Body of pancreas (tissue), 4 donors: ENCODE measurements at regions not wholly inside any gene's neighbourhood (a gene's known extent, or its start where the extent isn't known, plus 50 kb on each side); places are given as distances from the start of the nearest gene placed in this dataset.

Experiments
- ATAC-seq: fragments of 150-250 bp; one replicate; pipeline ENCODE4 v1.9.1; 2016
- DNase-seq, 4 donors: peaks; one replicate each; pipeline ENCODE4 v3.0.0-alpha.2; 2019
- H3K27ac ChIP-seq, 4 donors: fragments of 200-600 bp; sonication (generic); 1 replicate in 3 of 4; 2 replicates in 1 of 4; pipeline versions ENCODE4 v1.5.1 to v1.6.1; 2016 to 2019; ENCODE audit warnings: mild to moderate bottlenecking in 1 of 4, mixed read lengths in 1 of 4, moderate library complexity in 1 of 4
- H3K27me3 ChIP-seq, 2 donors: fragments of 200-600 bp; sonication (generic); one replicate each; pipeline ENCODE4 v1.6.0; 2016; ENCODE audit warnings: mild to moderate bottlenecking in 1 of 2
- H3K36me3 ChIP-seq, 2 donors: fragments of 200-600 bp; sonication (generic); replicated peaks in 1 of 2; 2 replicates each; pipeline ENCODE4 v1.5.1; 2016; ENCODE audit warnings: low read depth in 2 of 2; ENCODE audit not compliant: insufficient read depth in 1 of 2
- H3K4me1 ChIP-seq: fragments of 200-600 bp; sonication (generic); one replicate; pipeline ENCODE4 v1.6.0; 2016
- H3K4me3 ChIP-seq, 2 donors: fragments of 200-600 bp; sonication (generic); 1 replicate in 1 of 2; 2 replicates in 1 of 2; pipeline ENCODE4 v1.5.1; 2016 to 2019
- H3K9me3 ChIP-seq, 3 donors: fragments of 200-600 bp; sonication (generic); 1 replicate in 2 of 3; 2 replicates in 1 of 3; pipeline ENCODE4 v1.5.1; 2016
- POLR2A ChIP-seq, 3 donors: fragments of 450-650 bp; IDR thresholded peaks; one replicate each; pipeline ENCODE4 v1.6.1; 2016; ENCODE audit warnings: antibody characterized with exemption in 3 of 3, mild to moderate bottlenecking in 2 of 3
- WGBS, 2 donors: methylation state at CpG; one replicate each; pipeline ENCODE4 v1.1.5; 2017; 5-methylcytosine and 5-hydroxymethylcytosine counted together
- intact Hi-C: fragments of 100-400 bp; cut with DNase I; formaldehyde crosslinking; loops from one replicate; pipeline ENCODE4 v1.15.1; 2023
- TF ChIP-seq, protein P1 (sequence below), 7 experiments: fragments of 450-650 bp in 4 of 7; fragments of 200-600 bp in 3 of 7; sonication (generic) in 3 of 7; IDR thresholded peaks; one replicate each; pipeline ENCODE4 v1.5.1; 2016 to 2019; ENCODE audit warnings: antibody characterized with exemption in 7 of 7

DNA sequence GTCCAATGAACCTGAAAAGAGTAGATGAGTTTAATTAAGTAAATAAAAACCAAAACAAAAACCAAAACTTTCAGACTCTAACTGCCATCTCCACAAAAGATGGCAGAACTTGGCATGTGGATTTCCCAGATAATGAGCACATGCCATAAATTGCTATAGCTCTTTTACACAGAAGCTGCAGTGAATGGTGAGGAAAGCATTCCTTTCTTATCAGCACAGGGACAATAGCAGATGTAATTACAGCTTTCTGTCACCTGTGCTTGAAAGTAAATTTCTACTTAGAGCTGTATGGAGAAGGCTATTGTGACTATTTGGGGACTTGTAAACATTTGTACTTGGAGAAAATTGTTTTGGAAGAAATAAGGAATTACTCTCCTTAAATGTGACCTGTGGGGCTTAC is 378.4 kb downstream of the RPRM start:
- Histone ChIP-seq H3K36me3 (no peaks in the 10 kb centered on the region), H3K27ac (no peak overlapping the region), H3K9me3 (no peaks in the 10 kb centered on the region), H3K27me3 (no peaks in the 10 kb centered on the region), H3K4me1 (no peaks in the 10 kb centered on the region), H3K4me3 (no peak overlapping the region)
- TF ChIP-seq POLR2A (IDR thresholded peaks at IDR 0.05), result no peak
- TF ChIP-seq, protein P1, sequence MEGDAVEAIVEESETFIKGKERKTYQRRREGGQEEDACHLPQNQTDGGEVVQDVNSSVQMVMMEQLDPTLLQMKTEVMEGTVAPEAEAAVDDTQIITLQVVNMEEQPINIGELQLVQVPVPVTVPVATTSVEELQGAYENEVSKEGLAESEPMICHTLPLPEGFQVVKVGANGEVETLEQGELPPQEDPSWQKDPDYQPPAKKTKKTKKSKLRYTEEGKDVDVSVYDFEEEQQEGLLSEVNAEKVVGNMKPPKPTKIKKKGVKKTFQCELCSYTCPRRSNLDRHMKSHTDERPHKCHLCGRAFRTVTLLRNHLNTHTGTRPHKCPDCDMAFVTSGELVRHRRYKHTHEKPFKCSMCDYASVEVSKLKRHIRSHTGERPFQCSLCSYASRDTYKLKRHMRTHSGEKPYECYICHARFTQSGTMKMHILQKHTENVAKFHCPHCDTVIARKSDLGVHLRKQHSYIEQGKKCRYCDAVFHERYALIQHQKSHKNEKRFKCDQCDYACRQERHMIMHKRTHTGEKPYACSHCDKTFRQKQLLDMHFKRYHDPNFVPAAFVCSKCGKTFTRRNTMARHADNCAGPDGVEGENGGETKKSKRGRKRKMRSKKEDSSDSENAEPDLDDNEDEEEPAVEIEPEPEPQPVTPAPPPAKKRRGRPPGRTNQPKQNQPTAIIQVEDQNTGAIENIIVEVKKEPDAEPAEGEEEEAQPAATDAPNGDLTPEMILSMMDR (IDR thresholded peaks at IDR 0.05), result no peak
- intact Hi-C loops, result no loop called here
- DNase-seq, result no peak
- no peak for ATAC-seq

DNA sequence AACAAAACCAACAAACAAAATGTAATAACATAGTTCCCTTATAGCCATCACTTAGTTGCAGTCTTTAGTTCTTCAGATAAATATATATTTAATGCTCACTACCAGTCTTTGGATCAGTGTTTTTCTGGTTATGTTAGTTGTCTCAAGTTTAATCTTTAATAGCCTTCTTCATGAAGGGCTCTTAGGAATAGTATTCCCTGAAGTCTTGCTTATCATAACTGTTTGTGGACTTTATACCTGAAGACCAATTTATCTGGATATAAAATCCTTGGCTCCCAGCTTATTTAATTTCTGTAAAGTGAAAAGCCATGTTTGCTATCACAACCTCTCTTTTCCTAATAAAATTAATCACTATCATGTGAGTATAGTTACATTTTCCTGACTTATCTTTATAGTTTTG is 379.7 kb downstream of the ARL6IP6 start:
- H3K27ac ChIP-seq, result no peak overlapping the region
- TF ChIP-seq, protein P1 (IDR thresholded peaks at IDR 0.05), result no peak
- TF ChIP-seq POLR2A (IDR thresholded peaks at IDR 0.05), result no peak
- no peak for ATAC-seq
- H3K27me3 ChIP-seq, result no peaks in the 10 kb centered on the region
- no peaks in the 10 kb centered on the region for H3K36me3 ChIP-seq
- intact Hi-C loops, result no loop called here
- no peaks in the 10 kb centered on the region for H3K9me3 ChIP-seq
- no peak for DNase-seq
- H3K4me3 ChIP-seq, result no peak overlapping the region
- no peaks in the 10 kb centered on the region for H3K4me1 ChIP-seq

DNA sequence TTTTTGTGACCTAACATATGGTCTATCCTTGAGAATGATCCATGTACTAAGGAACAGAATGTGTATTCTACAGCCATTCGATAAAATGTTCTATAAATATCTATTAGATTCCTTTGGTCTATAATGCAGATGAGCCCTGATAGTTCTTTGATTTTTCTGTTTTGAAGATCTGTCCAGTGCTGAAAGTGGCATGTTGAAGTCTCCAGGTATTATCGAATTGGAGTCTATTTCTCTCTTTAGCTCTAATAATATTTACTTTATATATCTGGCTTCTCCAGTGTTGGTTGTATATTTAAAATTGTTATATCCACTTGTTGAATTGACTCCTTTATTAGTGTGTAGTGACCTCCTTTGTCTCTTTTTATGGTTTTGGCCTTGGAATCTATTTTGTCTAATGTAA is 377.9 kb downstream of the ARL6IP6 start:
- Histone ChIP-seq H3K36me3 (no peaks in the 10 kb centered on the region), H3K4me3 (no peak overlapping the region), H3K9me3 (no peaks in the 10 kb centered on the region), H3K27ac (no peak overlapping the region), H3K4me1 (no peaks in the 10 kb centered on the region), H3K27me3 (no peaks in the 10 kb centered on the region)
- no peak for TF ChIP-seq POLR2A (IDR thresholded peaks at IDR 0.05)
- TF ChIP-seq, protein P1 (IDR thresholded peaks at IDR 0.05), result no peak
- 76 to 84% methylated on average over 2 of the region's 2 CpGs for WGBS, 2 donors
- intact Hi-C loops, result no loop called here
- no peak for ATAC-seq
- DNase-seq, result no peak

DNA sequence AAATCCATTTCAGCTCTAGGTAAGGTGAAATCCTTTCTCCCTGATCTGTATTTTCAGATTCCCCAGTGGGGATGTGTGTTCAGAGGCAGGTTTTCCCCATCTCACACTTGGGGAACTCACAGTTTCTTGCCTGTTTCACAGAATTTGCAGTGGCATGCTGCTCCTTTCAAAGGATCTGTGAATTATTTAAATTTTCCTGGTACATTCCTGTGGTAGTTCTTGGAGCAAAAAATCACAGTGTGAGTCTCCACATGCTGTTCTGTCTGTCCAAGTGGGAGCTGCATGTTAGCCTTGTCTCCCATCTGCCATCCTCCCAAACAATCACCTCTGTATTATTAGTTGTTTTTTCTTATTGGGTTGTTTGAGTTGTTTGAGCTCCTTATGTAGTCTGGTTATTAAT is 372.9 kb downstream of the ARL6IP6 start:
- H3K4me3 ChIP-seq, result no peak overlapping the region
- H3K36me3 ChIP-seq, result no peaks in the 10 kb centered on the region
- no peak overlapping the region for H3K27ac ChIP-seq
- DNase-seq, result no peak
- H3K9me3 ChIP-seq, result no peaks in the 10 kb centered on the region
- no peak for ATAC-seq
- TF ChIP-seq POLR2A (IDR thresholded peaks at IDR 0.05), result no peak
- TF ChIP-seq, protein P1 (IDR thresholded peaks at IDR 0.05), result no peak
- no peaks in the 10 kb centered on the region for H3K4me1 ChIP-seq
- intact Hi-C loops, result no loop called here
- no peaks in the 10 kb centered on the region for H3K27me3 ChIP-seq

DNA sequence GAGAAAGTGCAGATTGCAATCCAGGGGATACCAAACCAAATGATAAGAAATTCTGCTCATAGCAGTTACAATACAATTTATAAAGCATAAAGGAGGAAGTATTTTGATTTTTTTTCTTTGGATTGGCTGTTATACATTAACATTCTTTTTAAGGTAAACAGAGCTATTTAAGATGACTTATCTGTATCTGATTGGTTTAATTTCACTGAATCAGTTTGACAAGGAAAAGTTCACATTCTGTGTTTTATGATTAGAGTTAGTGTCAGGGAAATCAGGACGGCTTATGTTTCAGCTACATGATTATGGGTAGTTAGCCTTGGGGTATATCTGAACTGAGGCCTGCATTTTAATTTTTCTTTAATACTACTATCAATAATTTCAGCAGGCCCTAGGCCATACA is 360.9 kb downstream of the ARL6IP6 start:
- no peak for ATAC-seq
- H3K4me3 ChIP-seq, result no peak overlapping the region
- no peaks in the 10 kb centered on the region for H3K27me3 ChIP-seq
- DNase-seq, result no peak
- no peaks in the 10 kb centered on the region for H3K4me1 ChIP-seq
- no peak overlapping the region for H3K27ac ChIP-seq
- no peak for TF ChIP-seq POLR2A (IDR thresholded peaks at IDR 0.05)
- TF ChIP-seq, protein P1 (IDR thresholded peaks at IDR 0.05), result no peak
- 17 to 28% methylated on average over 1 of the region's 1 CpG for WGBS, 2 donors
- no peaks in the 10 kb centered on the region for H3K36me3 ChIP-seq
- intact Hi-C loops, result no loop called here
- no peaks in the 10 kb centered on the region for H3K9me3 ChIP-seq
